Gastrocnemius medialis (tissue), 4 donors: ENCODE measurements at regions not wholly inside any gene's neighbourhood (a gene's known extent, or its start where the extent isn't known, plus 50 kb on each side); places are given as distances from the start of the nearest gene placed in this dataset.

Experiments
- CTCF ChIP-seq, 5 experiments: fragments of 450-650 bp in 3 of 5; fragments of 200-600 bp in 2 of 5; sonication (generic) in 2 of 5; IDR thresholded peaks in 4 of 5; conservative IDR thresholded peaks in 1 of 5; 1 replicate in 4 of 5; 2 replicates in 1 of 5; pipeline ENCODE4 v1.5.1; 2016 to 2019; ENCODE audit warnings: antibody characterized with exemption in 5 of 5, mild to moderate bottlenecking in 3 of 5, moderate library complexity in 3 of 5
- POLR2A ChIP-seq, 2 donors: fragments of 450-650 bp; IDR thresholded peaks; one replicate each; pipeline ENCODE4 v1.6.1; 2017; ENCODE audit warnings: antibody characterized with exemption in 2 of 2, mild to moderate bottlenecking in 2 of 2, moderate library complexity in 2 of 2

DNA sequence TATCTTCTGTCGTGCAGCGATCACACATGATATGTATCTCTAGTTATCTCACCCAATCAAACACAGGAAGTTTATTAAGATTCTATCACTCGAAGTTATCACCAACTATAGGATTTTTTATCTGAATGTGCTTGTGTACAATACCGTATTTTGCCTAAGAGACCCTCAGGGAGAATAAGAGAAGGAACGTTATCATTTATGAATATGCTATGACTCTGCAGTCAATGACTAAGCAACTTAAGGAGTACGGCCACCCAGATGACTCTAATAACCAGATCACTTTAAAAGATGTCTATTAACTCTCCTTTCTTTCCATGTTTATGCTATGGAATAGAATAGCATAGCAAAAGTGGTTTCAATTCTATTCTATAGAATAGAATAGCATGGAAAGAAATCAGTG lies 486.4 kb downstream of the BCL11B start:
- TF ChIP-seq CTCF (IDR thresholded peaks at IDR 0.05 in 4 of 5, conservative IDR thresholded peaks at IDR 0.05 in 1 of 5) (no peak), POLR2A (IDR thresholded peaks at IDR 0.05) (no peak)
